ENCODE measurements at regions not wholly inside any gene's neighbourhood (a gene's known extent, or its start where the extent isn't known, plus 50 kb on each side); places are given as distances from the start of the nearest gene placed in this dataset.

DNA sequence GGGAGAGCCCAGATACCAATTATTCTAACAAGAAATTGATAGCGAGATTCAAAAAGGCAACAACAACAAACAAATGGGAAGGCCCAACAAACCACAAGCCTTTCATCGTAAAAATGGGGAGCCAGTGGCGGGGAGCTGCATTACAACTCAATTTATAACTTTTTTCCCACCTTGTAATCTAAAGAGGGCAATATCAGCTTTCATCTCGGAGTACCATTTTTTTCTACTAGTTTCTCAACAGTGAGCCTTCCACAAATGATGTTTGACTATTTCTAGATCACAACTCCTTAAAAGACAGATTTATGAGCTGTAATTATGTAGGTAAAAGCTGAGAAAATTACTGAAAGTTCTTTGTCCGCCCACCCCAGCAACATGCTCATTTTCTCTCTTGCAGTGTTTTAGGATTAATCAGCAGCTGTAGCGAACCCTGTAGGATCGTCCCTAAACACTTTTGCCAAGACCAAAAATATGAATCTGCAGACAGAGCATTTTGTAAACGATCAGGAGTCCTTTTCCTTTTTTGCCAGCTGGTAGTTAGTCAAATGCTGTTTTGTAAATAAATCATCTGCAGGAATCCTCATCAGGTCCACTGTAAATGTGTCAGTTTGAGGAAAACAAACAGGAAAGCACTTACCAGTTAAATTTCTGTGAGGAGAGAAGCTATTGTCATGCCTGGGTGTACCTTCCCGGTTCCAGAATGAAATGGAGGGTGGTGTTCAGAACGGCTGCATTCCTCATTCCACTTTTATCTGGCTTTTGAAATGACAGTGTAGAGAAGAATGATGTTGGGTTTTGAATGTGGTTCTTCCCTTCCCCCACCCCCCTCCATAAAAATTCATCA lies 53.2 kb downstream of the EEF1B2 start:
- intact Hi-C loops (cut with DNase I), result no loop called here
- peak in 23 of 42 donors; percentile 8 to 72 (median 42) for DNase-seq

DNA sequence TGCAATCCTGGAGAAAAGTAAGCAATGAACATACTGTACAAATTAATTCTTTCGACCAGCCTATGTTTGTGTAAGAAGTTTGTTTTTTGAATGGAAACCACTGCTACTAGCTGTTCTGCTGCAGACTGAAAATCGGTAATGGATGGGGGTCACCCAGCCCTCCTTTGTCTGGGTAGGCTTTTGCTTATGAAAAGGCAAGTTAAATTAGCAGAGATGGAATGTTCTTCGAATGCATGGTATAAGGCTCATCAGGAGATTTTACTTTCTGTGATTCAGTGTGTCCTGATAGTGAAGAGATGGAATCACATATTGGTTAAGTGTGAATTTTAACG lies 53.8 kb downstream of the EEF1B2 start:
- intact Hi-C loops (cut with DNase I), result no loop called here
- DNase-seq, result no peak

DNA sequence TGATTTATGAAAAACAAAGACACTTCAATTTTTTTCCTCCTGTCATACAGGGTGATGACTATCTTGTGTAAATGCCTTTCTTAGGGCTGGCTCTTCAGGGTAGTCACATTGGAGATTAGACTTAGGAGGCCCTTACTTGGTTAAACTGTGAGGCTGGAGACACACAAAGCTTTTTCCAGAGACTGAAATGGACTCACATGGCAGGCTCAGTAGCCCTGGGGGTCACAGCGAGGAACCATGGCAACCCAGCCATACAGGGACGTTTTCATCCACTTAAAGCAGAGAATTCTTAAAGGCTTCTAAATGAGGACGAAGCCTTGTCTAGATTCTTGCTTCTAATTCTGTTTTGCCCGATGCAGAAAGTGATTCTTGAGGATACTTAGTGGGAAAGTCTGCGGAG lies 57.3 kb upstream of the ZDBF2 start:
- no peak for DNase-seq
- intact Hi-C loops (cut with DNase I), result no loop called here

DNA sequence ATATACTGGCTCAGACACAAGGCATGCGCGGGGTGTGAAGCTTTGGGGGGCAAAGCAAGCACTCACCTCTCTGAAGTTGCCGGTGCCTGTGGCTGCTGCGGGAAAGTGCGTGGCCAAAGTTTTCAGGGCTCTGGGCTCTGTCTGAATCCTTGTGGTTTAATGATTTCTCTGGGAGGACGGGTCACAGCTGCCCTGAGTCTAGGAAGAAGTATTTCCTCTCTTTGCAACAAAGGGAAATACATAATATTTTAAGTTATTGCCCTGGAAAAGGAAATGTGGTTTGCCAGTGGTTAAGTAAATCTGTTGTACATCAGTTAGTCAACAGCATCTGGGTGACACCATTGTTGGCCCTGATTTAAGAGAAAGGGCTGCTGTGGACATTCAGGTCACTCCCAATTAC lies 56.7 kb upstream of the ZDBF2 start:
- intact Hi-C loops (cut with DNase I), result no loop called here

DNA sequence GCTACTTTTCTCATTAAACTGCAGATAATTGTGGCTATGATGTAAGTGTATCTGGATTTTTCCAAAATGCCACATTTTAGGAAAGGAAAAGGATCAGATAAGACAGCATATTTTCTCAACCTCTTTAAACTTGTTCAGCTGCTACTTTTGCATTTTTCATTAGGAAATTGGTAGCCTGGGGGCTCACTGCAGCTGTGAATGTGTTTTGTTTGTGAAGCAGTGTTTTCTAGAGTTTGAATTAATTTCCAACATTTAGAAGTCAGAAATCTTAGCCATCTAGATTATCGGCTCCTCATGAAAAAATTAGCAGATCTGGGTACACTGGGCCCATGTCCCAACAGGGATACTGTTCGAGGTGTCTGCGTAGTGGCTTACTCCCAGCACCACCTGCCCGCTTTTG lies 56.3 kb upstream of the ZDBF2 start:
- DNase-seq, result no peak
- intact Hi-C loops (cut with DNase I), result no loop called here

More for the DNA sequence above, 56.7 kb upstream of the ZDBF2 start:
- no peak for DNase-seq

DNA sequence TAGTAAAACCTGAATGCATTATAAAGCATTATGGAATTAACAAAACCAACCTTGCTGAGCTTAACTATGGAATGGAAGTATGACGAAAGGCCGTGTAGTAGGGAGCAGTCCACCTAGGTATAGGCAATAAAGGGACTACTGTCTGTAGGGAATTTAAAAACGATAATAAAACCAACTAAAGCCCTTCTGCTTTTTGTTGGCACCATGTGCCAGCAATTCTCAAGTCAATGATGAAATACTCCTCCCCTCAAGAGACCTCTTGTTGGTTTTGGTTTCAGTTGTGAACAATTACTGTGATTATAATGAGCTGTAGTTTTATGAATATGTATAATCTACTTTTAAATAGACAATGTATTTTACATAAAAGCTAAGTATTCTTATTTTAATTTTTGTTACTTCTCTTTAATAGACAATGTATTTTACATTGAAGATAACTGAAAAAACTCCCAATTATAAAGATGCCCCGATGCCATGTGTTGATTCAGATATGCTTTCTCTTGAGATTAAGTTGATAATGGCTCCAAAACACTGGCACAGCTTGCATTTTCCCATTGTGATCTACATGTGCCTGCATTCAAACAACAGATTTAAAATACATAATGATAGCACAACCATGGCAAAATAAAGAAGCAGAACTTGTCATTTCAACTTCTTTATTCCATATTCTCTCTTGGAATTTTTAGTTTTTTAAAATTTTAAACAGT lies 55.5 kb upstream of the ZDBF2 start:
- no peak for DNase-seq

DNA sequence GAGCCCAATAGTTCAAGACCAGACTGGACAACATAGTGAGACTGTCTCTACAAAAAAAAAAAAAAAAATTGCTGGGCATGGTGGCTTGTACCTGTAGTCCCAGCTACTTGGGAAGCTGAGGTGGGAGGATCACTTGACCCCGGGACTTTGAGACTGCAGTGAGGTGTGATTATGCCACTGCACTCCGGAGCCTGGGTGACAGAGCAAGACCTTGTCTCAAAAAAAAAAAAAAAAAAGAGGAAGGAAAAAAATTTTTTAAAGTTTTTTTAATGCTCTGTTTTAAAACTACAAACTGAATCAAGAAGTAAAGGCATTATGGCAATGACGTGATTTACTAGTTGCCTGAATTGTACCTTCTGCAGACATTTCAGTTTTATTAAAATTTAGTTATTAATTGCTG lies 54.5 kb upstream of the ZDBF2 start:
- intact Hi-C loops (cut with DNase I), result no loop called here
- DNase-seq, result no peak

More for the DNA sequence above, 55.5 kb upstream of the ZDBF2 start:
- intact Hi-C loops (cut with DNase I), result no loop called here

DNA sequence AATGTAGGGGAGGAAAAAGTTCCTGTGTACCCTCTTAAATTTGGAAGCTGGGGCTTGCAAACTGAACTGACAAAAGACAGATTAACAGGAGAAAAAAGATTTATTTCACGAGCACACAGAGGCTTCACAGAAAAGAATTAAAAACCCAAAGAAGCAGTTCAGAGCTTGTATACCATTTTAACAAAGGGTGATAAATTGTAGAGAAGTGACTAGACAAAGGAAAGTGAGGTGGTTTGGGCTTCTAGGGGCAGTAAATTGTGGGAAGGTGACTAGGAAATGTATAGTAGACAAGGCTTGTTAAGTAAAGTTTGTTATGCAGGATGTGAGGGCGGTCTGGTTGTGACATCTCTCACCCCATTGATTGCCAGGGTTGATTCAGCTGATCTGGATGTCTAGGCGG lies 53.5 kb upstream of the ZDBF2 start:
- no peak for DNase-seq
- intact Hi-C loops (cut with DNase I), result no loop called here
